Right cardiac atrium (tissue), 5 donors: ENCODE measurements at regions not wholly inside any gene's neighbourhood (a gene's known extent, or its start where the extent isn't known, plus 50 kb on each side); places are given as distances from the start of the nearest gene placed in this dataset.
"Not testable (repeated sequence)": the region's sequence is repeated elsewhere in the genome, so short reads cannot be mapped to it uniquely, and the experiment has no call there.

Experiments used
- ATAC-seq, 2 donors: fragments of 200-7000 bp; cut with Tn5 transposase; one replicate each; pipeline versions ENCODE4 v1.8.0 to v1.9.1; 2020; ENCODE audit warnings: moderate library complexity in 2 of 2, mild to moderate bottlenecking in 1 of 2
- DNase-seq, 3 donors: peaks; one replicate each; pipeline ENCODE4 v3.0.0-alpha.2; 2020
- H3K27ac ChIP-seq: one replicate; pipeline ENCODE4 v1.5.1; 2013; ENCODE audit warnings: mild to moderate bottlenecking, low read length, control low read depth, moderate library complexity
- H3K27me3 ChIP-seq: one replicate; pipeline ENCODE4 v1.6.1; 2013; ENCODE audit not compliant: control insufficient read depth, insufficient read depth
- H3K4me1 ChIP-seq: one replicate; pipeline ENCODE4 v1.6.1; 2013; ENCODE audit warnings: low read length; ENCODE audit not compliant: control insufficient read depth, insufficient read depth
- H3K4me3 ChIP-seq: one replicate; pipeline ENCODE4 v1.5.1; 2013; ENCODE audit warnings: low read length, control low read depth
- H3K9me3 ChIP-seq: one replicate; pipeline ENCODE4 v1.6.1; 2013; ENCODE audit warnings: low read length; ENCODE audit not compliant: control insufficient read depth
- whole genome bisulfite sequencing: extraction: QIAGEN DNeasy Blood & Tissue Kit; methylation state at CpG from one replicate; pipeline ENCODE4 v1.1.7; 2013; 5-methylcytosine and 5-hydroxymethylcytosine counted together
- intact Hi-C, 4 donors: fragments of 100-400 bp; cut with DNase I; formaldehyde crosslinking; loops; one replicate each; pipeline versions ENCODE4 v1.11.0 to v1.14.0; 2022 to 2023
- donor health status: healthy with polysubstance abuse.
- donor health status: DM: no; HTN: yes; CAD: no.
- donor health status: DM: no; HTN: no; CAD: no.
- donor health status: DM: no; HTN: yes; CAD: no; lungs with severe emphysema.
- donor health status: DM: yes; HTN: yes; CAD: no.

DNA sequence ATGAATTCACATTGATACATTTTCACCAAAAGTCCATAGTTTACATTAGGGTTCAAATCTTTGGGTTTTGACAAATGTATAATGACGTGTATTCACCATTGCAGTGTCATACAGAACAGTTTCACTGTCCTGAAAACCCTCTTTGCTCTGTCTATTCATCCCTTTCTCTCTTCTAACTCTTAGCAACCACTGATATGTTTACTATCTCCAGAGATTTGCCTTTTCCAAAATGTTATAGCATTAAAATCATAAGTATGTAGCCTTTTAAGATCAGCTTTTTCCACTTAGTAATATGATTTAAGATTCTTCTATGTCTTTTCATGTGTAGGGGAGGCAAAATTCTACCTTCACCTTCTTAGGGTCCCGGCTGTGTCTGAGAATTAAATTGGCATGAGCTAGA, 203.8 kb downstream of the TPRG1 start:
- DNase-seq (no peak), ATAC-seq (no peak)
- H3K27ac ChIP-seq: no peak overlapping the region
- intact Hi-C loops: no loop called here
- no peaks in the 10 kb centered on the region for H3K4me1 ChIP-seq
- no peaks in the 10 kb centered on the region for H3K9me3 ChIP-seq
- no peak overlapping the region for H3K4me3 ChIP-seq
- H3K27me3 ChIP-seq: no peaks in the 10 kb centered on the region
- 65% methylated on average over 2 of the region's 2 CpGs for WGBS

DNA sequence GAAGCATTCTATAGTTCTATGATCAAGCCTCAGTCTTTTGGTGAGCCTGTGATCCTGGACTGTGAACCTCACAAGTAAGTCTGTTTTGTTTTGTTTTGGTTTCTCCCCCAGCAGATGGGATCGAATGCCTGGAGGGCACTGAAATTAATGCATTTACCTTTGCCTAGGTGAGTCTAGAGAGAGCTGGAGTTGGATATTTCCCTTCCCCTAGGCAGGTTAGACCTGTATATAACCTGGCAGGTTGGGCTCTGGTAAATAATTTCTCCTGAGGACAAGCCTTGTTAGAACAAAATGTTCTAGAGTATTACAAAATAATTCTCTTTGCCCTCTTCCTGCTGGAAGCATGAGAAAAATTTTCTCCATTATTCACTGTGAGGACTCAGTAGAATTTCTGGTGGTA, 211.9 kb downstream of the TPRG1 start:
- 80% methylated on average over 1 of the region's 1 CpG for WGBS
- intact Hi-C loops: no loop called here

GRCh38 chr3:189385880-189386279, 214.1 kb downstream of the TPRG1 start:
- H3K27ac ChIP-seq, H3K4me1 ChIP-seq, H3K4me3 ChIP-seq, DNase-seq, H3K9me3 ChIP-seq, intact Hi-C loops, H3K27me3 ChIP-seq, ATAC-seq: not testable (repeated sequence)
- 61% methylated on average over 1 of the region's 1 CpG for WGBS

More for the DNA sequence above, 211.9 kb downstream of the TPRG1 start:
- no peaks in the 10 kb centered on the region for H3K9me3 ChIP-seq
- H3K27me3 ChIP-seq: no peaks in the 10 kb centered on the region
- H3K27ac ChIP-seq: no peak overlapping the region
- H3K4me3 ChIP-seq: no peak overlapping the region
- ATAC-seq (no peak), DNase-seq (no peak)
- no peaks in the 10 kb centered on the region for H3K4me1 ChIP-seq

GRCh38 chr3:189386739-189387138, 215.0 kb downstream of the TPRG1 start:
- Histone ChIP-seq H3K27ac (no peak overlapping the region), H3K27me3 (no peaks in the 10 kb centered on the region), H3K4me3 (no peak overlapping the region), H3K9me3 (no peaks in the 10 kb centered on the region), H3K4me1 (no peaks in the 10 kb centered on the region)
- WGBS: 93% methylated on average over 3 of the region's 3 CpGs
- intact Hi-C loops: no loop called here
- ATAC-seq (no peak), DNase-seq (no peak)

DNA sequence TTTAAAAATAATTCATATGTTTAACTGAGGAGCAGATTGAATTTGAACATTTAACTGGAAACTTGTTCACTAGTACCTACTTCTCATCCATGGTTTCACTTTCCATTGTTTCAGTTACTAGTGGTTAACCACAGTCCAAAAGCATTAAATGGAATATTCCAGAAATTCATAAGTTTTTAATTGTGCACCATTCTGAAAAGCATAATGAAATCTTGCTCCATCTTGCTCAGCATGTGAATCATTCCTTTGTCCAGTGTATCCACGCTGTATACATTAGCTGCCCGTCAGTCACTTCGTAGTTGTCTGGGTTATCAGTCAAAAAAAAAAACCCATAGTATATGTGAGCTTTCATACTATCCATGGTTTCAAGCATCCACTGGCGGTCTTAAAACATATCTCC, 217.6 kb downstream of the TPRG1 start:
- intact Hi-C loops: no loop called here
- ATAC-seq: no peak

DNA sequence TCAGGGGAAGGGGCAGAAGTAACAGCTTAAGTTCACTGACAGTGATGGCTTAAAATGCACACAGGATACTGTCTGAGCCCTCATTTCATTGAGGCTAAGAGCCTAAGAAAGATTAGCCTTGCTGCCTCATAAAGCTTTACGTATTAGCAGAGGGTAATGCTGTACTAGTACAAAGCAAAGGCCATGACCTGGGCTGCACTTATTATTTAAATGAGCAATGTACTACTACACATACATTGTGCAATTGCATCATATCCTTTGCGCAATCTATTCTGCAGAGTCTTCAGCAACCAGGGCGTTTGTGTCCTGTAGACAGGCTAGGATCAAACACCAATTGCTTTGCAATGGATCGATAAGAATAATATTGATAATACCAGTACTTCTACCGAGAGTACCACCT, 221.8 kb downstream of the TPRG1 start:
- no peak for ATAC-seq
- Histone ChIP-seq H3K4me3 (no peak overlapping the region), H3K4me1 (no peaks in the 10 kb centered on the region), H3K27ac (no peak overlapping the region), H3K9me3 (no peaks in the 10 kb centered on the region), H3K27me3 (no peaks in the 10 kb centered on the region)
- no peak for DNase-seq
- WGBS: 83% methylated on average over 5 of the region's 5 CpGs
- intact Hi-C loops: no loop called here

More for the DNA sequence above, 217.6 kb downstream of the TPRG1 start:
- no peaks in the 10 kb centered on the region for H3K27me3 ChIP-seq
- H3K4me1 ChIP-seq: no peaks in the 10 kb centered on the region
- H3K9me3 ChIP-seq: no peaks in the 10 kb centered on the region
- no peak for DNase-seq
- H3K27ac ChIP-seq: no peak overlapping the region
- 85% methylated on average over 4 of the region's 4 CpGs for WGBS
- H3K4me3 ChIP-seq: no peak overlapping the region

DNA sequence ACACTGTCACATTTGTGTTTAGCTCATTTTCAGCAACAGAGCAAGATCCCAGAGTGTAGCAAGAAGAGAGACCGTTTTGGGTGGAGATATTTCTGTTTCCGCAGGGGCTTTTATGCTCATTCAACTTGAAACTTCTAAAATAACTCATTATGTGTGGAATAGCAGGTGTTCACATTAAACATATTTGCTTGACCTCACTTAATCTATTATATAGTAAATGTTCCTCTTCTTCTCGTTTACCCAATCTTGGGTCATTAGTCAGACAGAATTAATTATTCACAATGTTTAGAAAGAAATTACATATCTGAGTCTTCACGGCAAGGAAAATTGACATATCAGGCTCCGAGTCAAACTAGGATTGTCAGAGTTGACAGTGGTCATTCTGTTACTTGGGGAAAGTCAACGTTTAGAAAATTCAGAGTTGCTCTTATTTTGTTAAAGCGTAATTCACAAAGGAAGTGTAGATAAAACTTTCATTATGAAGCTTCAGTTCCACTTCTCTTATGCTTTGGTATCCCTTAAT, 222.9 kb downstream of the TPRG1 start:
- no peaks in the 10 kb centered on the region for H3K4me1 ChIP-seq
- ATAC-seq (no peak), DNase-seq (no peak)
- 78% methylated on average over 7 of the region's 7 CpGs for WGBS
- no peak overlapping the region for H3K4me3 ChIP-seq
- H3K27me3 ChIP-seq: no peaks in the 10 kb centered on the region
- intact Hi-C loops: no loop called here
- no peak overlapping the region for H3K27ac ChIP-seq
- H3K9me3 ChIP-seq: no peaks in the 10 kb centered on the region

DNA sequence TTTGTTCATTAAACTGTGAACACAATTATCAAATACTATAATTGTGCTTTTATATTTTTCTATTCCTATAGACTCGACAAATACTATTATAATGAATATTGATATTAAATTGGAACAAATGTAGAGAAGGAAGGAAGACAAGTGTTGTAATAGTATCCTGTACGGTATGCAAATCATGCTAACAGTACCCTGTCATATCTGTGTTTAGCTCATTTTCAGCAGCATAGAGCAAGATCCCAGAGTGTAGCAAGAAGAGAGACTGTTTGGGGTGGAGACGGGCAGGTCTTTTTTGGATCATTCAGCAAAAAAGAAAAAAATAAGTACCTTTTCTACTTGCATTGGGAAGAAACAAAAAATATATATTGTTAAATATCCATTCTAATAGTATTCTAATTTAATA, 224.1 kb downstream of the TPRG1 start:
- ATAC-seq: no peak
- H3K27me3 ChIP-seq: no peaks in the 10 kb centered on the region
- H3K4me1 ChIP-seq: no peaks in the 10 kb centered on the region
- no peak overlapping the region for H3K4me3 ChIP-seq
- H3K27ac ChIP-seq: no peak overlapping the region
- no peak for DNase-seq
- 85% methylated on average over 3 of the region's 3 CpGs for WGBS
- intact Hi-C loops: no loop called here
- H3K9me3 ChIP-seq: no peaks in the 10 kb centered on the region

DNA sequence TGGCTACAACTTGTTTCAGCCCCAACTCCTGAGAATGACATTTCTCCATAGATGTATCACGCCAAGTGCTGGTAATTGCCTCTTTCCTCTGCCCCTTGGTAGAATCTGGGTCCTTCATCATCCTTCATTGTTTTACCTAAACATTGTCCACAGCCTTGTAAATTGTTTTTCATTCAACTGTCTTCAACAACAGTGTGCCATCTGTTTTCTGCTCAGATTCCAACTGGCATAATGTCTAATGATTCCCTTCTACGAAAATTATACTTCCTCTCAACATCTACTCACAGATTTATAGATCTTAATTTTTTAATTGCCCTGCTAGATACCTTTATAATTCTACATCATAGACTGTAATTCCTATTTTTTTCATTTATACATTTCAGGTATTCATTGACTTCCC, 226.9 kb downstream of the TPRG1 start:
- no peak overlapping the region for H3K27ac ChIP-seq
- no peak for ATAC-seq
- H3K27me3 ChIP-seq: no peaks in the 10 kb centered on the region
- WGBS: 90% methylated on average over 2 of the region's 2 CpGs
- DNase-seq: no peak
- no peaks in the 10 kb centered on the region for H3K4me1 ChIP-seq
- H3K9me3 ChIP-seq: no peaks in the 10 kb centered on the region
- intact Hi-C loops: no loop called here
- no peak overlapping the region for H3K4me3 ChIP-seq

DNA sequence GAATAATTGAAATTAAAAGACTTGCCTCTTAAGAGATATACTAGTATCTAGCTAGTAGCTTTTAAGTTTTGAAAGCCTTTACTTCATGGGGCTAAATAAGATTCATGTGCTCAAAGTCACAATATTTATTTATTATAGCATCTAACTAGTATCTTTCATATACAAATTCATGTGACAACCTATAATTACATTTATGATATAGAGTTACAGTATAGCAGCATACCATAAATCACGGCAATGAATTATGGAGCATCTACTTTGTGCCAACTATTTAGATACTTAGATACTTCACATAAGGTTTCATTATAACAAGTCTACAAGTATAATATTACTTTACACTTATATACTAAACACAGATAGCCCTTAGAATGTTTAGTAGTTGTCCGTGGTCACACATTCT, 229.4 kb downstream of the TPRG1 start:
- H3K27me3 ChIP-seq: no peaks in the 10 kb centered on the region
- H3K4me1 ChIP-seq: no peaks in the 10 kb centered on the region
- ATAC-seq: no peak
- no peak overlapping the region for H3K4me3 ChIP-seq
- no peak for DNase-seq
- H3K9me3 ChIP-seq: no peaks in the 10 kb centered on the region
- intact Hi-C loops: no loop called here
- no peak overlapping the region for H3K27ac ChIP-seq
- 92% methylated on average over 2 of the region's 2 CpGs for WGBS

DNA sequence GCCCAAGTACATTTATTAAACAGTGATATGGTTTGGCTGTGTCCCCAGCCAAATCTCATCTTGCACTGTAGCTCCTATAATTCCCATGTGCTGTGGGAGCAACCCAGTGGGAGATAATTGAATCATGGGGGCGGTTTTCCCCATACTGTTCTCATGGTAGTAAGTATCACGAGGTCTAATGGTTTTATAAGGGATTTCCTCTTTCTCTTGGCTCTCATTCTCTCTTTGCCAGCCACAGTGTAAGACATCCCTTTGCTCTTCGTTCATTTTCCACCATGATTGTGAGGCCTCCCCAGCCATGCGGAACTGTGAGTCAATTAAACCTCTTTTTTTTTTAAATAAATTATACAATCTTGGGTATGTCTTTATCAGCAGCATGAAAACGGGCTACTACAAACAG, 228.0 kb upstream of the TP63 start:
- intact Hi-C loops: no loop called here
- H3K4me1 ChIP-seq: no peaks in the 10 kb centered on the region
- ATAC-seq: no peak
- H3K27ac ChIP-seq: no peak overlapping the region
- 72% methylated on average over 5 of the region's 5 CpGs for WGBS
- DNase-seq: no peak
- H3K9me3 ChIP-seq: no peaks in the 10 kb centered on the region
- H3K27me3 ChIP-seq: no peaks in the 10 kb centered on the region
- H3K4me3 ChIP-seq: no peak overlapping the region

GRCh38 chr3:189404024-189404423, 227.2 kb upstream of the TP63 start:
- Histone ChIP-seq H3K4me1 (no peaks in the 10 kb centered on the region), H3K4me3 (no peak overlapping the region), H3K27ac (no peak overlapping the region), H3K9me3 (no peaks in the 10 kb centered on the region), H3K27me3 (no peaks in the 10 kb centered on the region)
- intact Hi-C loops: no loop called here
- DNase-seq (no peak), ATAC-seq (no peak)
